ENCODE measurements at regions not wholly inside any gene's neighbourhood (a gene's known extent, or its start where the extent isn't known, plus 50 kb on each side); places are given as distances from the start of the nearest gene placed in this dataset.

GRCh38 chr18:32542221-32542798 lies 71.6 kb upstream of the GAREM1 start:
- no peaks in the 10 kb centered on the region for H3K4me1 Mint-ChIP-seq
- no peaks in the 10 kb centered on the region for H3K9me3 Mint-ChIP-seq (ENCODE audit: low read depth)
- POLR2A ChIA-PET: no interaction called here
- H3K27ac Mint-ChIP-seq: no peak overlapping the region
- peaks cover 14% of the 10 kb centered on the region for H3K27me3 Mint-ChIP-seq
- no peak overlapping the region for H3K4me3 Mint-ChIP-seq
- H3K36me3 Mint-ChIP-seq (ENCODE audit: low read depth): no peaks in the 10 kb centered on the region
- DNase-seq (no peak), ATAC-seq (no peak)
- intact Hi-C loops (cut with DNase I, micrococcal nuclease): no loop called here
- CTCF ChIA-PET: interaction anchor here (0.6 to 1.2 kb wide), 4 partner anchors 13 to 375 kb away, joined by 3 read pairs; no protein-coding TSS in a partner anchor

GRCh38 chr18:32530947-32531651 lies 60.4 kb upstream of the GAREM1 start:
- peak; percentile 43 for DNase-seq
- peaks cover 15% of the 10 kb centered on the region for H3K27me3 Mint-ChIP-seq
- no peak overlapping the region for H3K4me3 Mint-ChIP-seq
- CTCF ChIA-PET: interaction anchor here (0.6 to 1.3 kb wide), 6 partner anchors 21 to 373 kb away, joined by 3 to 5 read pairs (median 4); partner anchors contain the start of gene GAREM1
- H3K9me3 Mint-ChIP-seq (ENCODE audit: low read depth): no peaks in the 10 kb centered on the region
- intact Hi-C loops (cut with DNase I, micrococcal nuclease): loop anchor here (1.0 to 5.0 kb wide), 4 partner anchors 60 to 588 kb away; partner anchors contain the start of genes RNF125 (in 1 of the 2), RNF138 (in 1 of the 2) and TRAPPC8 (in 1 of the 2)
- peak overlapping the region; percentile 14 for H3K27ac Mint-ChIP-seq
- peak; percentile 96 for ATAC-seq
- H3K4me1 Mint-ChIP-seq: peaks cover 17% of the 10 kb centered on the region
- no peaks in the 10 kb centered on the region for H3K36me3 Mint-ChIP-seq (ENCODE audit: low read depth)
- POLR2A ChIA-PET: no interaction called here

GRCh38 chr18:32529722-32530420 lies 59.2 kb upstream of the GAREM1 start:
- Mint-ChIP-seq H3K4me1 (peaks cover 17% of the 10 kb centered on the region), H3K27me3 (peaks cover 12% of the 10 kb centered on the region), H3K9me3 (ENCODE audit: low read depth) (no peaks in the 10 kb centered on the region), H3K27ac (no peak overlapping the region), H3K4me3 (no peak overlapping the region), H3K36me3 (ENCODE audit: low read depth) (no peaks in the 10 kb centered on the region)
- POLR2A ChIA-PET: no interaction called here
- ATAC-seq: no peak
- CTCF ChIA-PET: interaction anchor here (1.1 kb wide), 1 partner anchor 20 kb away, joined by 3 read pairs; no protein-coding TSS in a partner anchor
- no peak for DNase-seq
- intact Hi-C loops (cut with DNase I, micrococcal nuclease): loop anchor here in 1 of 2 experiments (2.0 to 5.0 kb wide), 3 partner anchors 438 to 587 kb away; partner anchors contain the start of genes RNF125, RNF138 and TRAPPC8

GRCh38 chr18:32520771-32521170 lies 50.1 kb upstream of the GAREM1 start:
- H3K27me3 Mint-ChIP-seq: peaks cover 12% of the 10 kb centered on the region
- POLR2A ChIA-PET: no interaction called here
- H3K27ac Mint-ChIP-seq: no peak overlapping the region
- CTCF ChIA-PET: no interaction called here
- DNase-seq (no peak), ATAC-seq (no peak)
- no peaks in the 10 kb centered on the region for H3K36me3 Mint-ChIP-seq (ENCODE audit: low read depth)
- no peak overlapping the region for H3K4me3 Mint-ChIP-seq
- intact Hi-C loops (cut with DNase I, micrococcal nuclease): no loop called here
- H3K4me1 Mint-ChIP-seq: no peaks in the 10 kb centered on the region
- H3K9me3 Mint-ChIP-seq (ENCODE audit: low read depth): no peaks in the 10 kb centered on the region
